HepG2 (cell line): ENCODE measurements at regions not wholly inside any gene's neighbourhood (a gene's known extent, or its start where the extent isn't known, plus 50 kb on each side); places are given as distances from the start of the nearest gene placed in this dataset.

ENCODE experiments used
- NCOA2 ChIP-seq: sonication (generic); formaldehyde crosslinking; IDR thresholded peaks from 2 replicates; pipeline ENCODE4 v1.8.0; 2022; ENCODE audit warnings: inconsistent platforms
- RARG ChIP-seq: sonication (generic); formaldehyde crosslinking; IDR thresholded peaks from 2 replicates; pipeline ENCODE4 v1.4.0; 2020; ENCODE audit warnings: low read depth, mild to moderate bottlenecking, missing genetic modification reagents
- SALL2 ChIP-seq: sonication (generic); formaldehyde crosslinking; IDR thresholded peaks from 2 replicates; pipeline ENCODE4 v1.8.1; 2023; ENCODE audit warnings: mild to moderate bottlenecking, missing genetic modification reagents, inconsistent platforms
- SP140L ChIP-seq: sonication (generic); formaldehyde crosslinking; IDR thresholded peaks from 2 replicates; pipeline ENCODE4 v1.4.0; 2020; ENCODE audit warnings: missing genetic modification reagents, borderline replicate concordance
- ZNF142 ChIP-seq: sonication (generic); formaldehyde crosslinking; IDR thresholded peaks from 2 replicates; pipeline ENCODE4 v1.4.0; 2020; ENCODE audit warnings: missing genetic modification reagents
- ZNF354B ChIP-seq: sonication (generic); formaldehyde crosslinking; IDR thresholded peaks from 2 replicates; pipeline ENCODE4 v1.8.0; 2022; ENCODE audit warnings: mild to moderate bottlenecking, missing genetic modification reagents
- ZNF44 ChIP-seq: sonication (generic); formaldehyde crosslinking; IDR thresholded peaks from 2 replicates; pipeline ENCODE4 v1.5.1; 2020; ENCODE audit warnings: mild to moderate bottlenecking, missing genetic modification reagents
- ZNF598 ChIP-seq: sonication (generic); formaldehyde crosslinking; IDR thresholded peaks from 2 replicates; pipeline ENCODE4 v1.5.1; 2020; ENCODE audit warnings: mild to moderate bottlenecking, missing genetic modification reagents, borderline replicate concordance
- ZSCAN25 ChIP-seq: sonication (generic); formaldehyde crosslinking; IDR thresholded peaks from 2 replicates; pipeline ENCODE4 v1.8.0; 2022; ENCODE audit warnings: mild to moderate bottlenecking, missing genetic modification reagents
- TF ChIP-seq, protein P1 (sequence below), 2 experiments: sonication (generic) in 1 of 2; formaldehyde crosslinking in 1 of 2; IDR thresholded peaks; 2 replicates each; pipeline versions ENCODE4 v1.6.1 to v1.9.0; 2014 to 2022; ENCODE audit warnings: antibody characterized with exemption in 1 of 2, borderline replicate concordance in 1 of 2, inconsistent platforms in 1 of 2, low read depth in 1 of 2, missing genetic modification reagents in 1 of 2
- TF ChIP-seq, protein P2 (sequence below): sonication (generic); formaldehyde crosslinking; IDR thresholded peaks from 2 replicates; pipeline ENCODE4 v1.4.0; 2020; ENCODE audit warnings: missing genetic modification reagents, borderline replicate concordance

GRCh38 chr20:50309764-50310672, 119.4 kb downstream of the CEBPB start (continued):
- TF ChIP-seq, protein P1, sequence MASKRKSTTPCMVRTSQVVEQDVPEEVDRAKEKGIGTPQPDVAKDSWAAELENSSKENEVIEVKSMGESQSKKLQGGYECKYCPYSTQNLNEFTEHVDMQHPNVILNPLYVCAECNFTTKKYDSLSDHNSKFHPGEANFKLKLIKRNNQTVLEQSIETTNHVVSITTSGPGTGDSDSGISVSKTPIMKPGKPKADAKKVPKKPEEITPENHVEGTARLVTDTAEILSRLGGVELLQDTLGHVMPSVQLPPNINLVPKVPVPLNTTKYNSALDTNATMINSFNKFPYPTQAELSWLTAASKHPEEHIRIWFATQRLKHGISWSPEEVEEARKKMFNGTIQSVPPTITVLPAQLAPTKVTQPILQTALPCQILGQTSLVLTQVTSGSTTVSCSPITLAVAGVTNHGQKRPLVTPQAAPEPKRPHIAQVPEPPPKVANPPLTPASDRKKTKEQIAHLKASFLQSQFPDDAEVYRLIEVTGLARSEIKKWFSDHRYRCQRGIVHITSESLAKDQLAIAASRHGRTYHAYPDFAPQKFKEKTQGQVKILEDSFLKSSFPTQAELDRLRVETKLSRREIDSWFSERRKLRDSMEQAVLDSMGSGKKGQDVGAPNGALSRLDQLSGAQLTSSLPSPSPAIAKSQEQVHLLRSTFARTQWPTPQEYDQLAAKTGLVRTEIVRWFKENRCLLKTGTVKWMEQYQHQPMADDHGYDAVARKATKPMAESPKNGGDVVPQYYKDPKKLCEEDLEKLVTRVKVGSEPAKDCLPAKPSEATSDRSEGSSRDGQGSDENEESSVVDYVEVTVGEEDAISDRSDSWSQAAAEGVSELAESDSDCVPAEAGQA (IDR thresholded peaks at IDR 0.05; ENCODE audit: low read depth), result no peak
- TF ChIP-seq, protein P1 (CRISPR knock-in tag; IDR thresholded peaks at IDR 0.05; ENCODE audit: borderline replicate concordance), result no peak
- TF ChIP-seq SP140L (CRISPR knock-in tag) (no peak), SALL2 (no peak), NCOA2 (CRISPR knock-in tag) (no peak), ZNF598 (CRISPR knock-in tag) (peak; percentile 71; the same call in 1 of the 2 replicates), RARG (CRISPR knock-in tag) (no peak), ZSCAN25 (CRISPR knock-in tag) (peak; percentile 92), ZNF44 (CRISPR knock-in tag) (no peak), ZNF354B (CRISPR knock-in tag) (no peak), ZNF142 (CRISPR knock-in tag) (0 out of 2 replicates have a peak, but pooled peaks have one; percentile 26)
- TF ChIP-seq, protein P2, sequence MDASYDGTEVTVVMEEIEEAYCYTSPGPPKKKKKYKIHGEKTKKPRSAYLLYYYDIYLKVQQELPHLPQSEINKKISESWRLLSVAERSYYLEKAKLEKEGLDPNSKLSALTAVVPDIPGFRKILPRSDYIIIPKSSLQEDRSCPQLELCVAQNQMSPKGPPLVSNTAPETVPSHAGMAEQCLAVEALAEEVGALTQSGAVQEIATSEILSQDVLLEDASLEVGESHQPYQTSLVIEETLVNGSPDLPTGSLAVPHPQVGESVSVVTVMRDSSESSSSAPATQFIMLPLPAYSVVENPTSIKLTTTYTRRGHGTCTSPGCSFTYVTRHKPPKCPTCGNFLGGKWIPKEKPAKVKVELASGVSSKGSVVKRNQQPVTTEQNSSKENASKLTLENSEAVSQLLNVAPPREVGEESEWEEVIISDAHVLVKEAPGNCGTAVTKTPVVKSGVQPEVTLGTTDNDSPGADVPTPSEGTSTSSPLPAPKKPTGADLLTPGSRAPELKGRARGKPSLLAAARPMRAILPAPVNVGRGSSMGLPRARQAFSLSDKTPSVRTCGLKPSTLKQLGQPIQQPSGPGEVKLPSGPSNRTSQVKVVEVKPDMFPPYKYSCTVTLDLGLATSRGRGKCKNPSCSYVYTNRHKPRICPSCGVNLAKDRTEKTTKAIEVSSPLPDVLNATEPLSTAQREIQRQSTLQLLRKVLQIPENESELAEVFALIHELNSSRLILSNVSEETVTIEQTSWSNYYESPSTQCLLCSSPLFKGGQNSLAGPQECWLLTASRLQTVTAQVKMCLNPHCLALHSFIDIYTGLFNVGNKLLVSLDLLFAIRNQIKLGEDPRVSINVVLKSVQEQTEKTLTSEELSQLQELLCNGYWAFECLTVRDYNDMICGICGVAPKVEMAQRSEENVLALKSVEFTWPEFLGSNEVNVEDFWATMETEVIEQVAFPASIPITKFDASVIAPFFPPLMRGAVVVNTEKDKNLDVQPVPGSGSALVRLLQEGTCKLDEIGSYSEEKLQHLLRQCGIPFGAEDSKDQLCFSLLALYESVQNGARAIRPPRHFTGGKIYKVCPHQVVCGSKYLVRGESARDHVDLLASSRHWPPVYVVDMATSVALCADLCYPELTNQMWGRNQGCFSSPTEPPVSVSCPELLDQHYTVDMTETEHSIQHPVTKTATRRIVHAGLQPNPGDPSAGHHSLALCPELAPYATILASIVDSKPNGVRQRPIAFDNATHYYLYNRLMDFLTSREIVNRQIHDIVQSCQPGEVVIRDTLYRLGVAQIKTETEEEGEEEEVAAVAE, result no peak
